Suprapubic skin (tissue), 4 donors: ENCODE measurements at regions not wholly inside any gene's neighbourhood (a gene's known extent, or its start where the extent isn't known, plus 50 kb on each side); places are given as distances from the start of the nearest gene placed in this dataset.

Experiments used
- DNase-seq, 2 donors: peaks; one replicate each; pipeline ENCODE4 v3.0.0-alpha.2; 2019; ENCODE audit warnings: low spot score in 2 of 2
- H3K27ac ChIP-seq: fragments of 200-600 bp; sonication (generic); one replicate; pipeline ENCODE4 v1.5.1; 2019
- H3K27me3 ChIP-seq: fragments of 200-600 bp; sonication (generic); one replicate; pipeline ENCODE4 v1.5.1; 2019
- H3K36me3 ChIP-seq: fragments of 200-600 bp; sonication (generic); one replicate; pipeline ENCODE4 v1.5.1; 2019
- H3K4me1 ChIP-seq: fragments of 200-600 bp; sonication (generic); one replicate; pipeline ENCODE4 v1.5.1; 2019
- H3K4me3 ChIP-seq: fragments of 200-600 bp; sonication (generic); one replicate; pipeline ENCODE4 v1.5.1; 2019; ENCODE audit warnings: mild to moderate bottlenecking
- H3K9me3 ChIP-seq: fragments of 200-600 bp; sonication (generic); one replicate; pipeline ENCODE4 v1.5.1; 2019
- EP300 ChIP-seq: sonication (generic); formaldehyde crosslinking; IDR thresholded peaks from one replicate; pipeline ENCODE4 v1.6.1; 2017; ENCODE audit warnings: antibody characterized with exemption
- POLR2A ChIP-seq, 2 donors: fragments of 450-650 bp; IDR thresholded peaks; one replicate each; pipeline ENCODE4 v1.6.1; 2017; ENCODE audit warnings: antibody characterized with exemption in 2 of 2, mild to moderate bottlenecking in 2 of 2, moderate library complexity in 2 of 2
- POLR2AphosphoS5 ChIP-seq, 3 donors: sonication (generic); formaldehyde crosslinking; IDR thresholded peaks; one replicate each; pipeline ENCODE4 v1.6.1; 2017; ENCODE audit warnings: antibody characterized with exemption in 3 of 3
- WGBS: methylation state at CpG from one replicate; pipeline ENCODE4 v1.1.5; 2018; 5-methylcytosine and 5-hydroxymethylcytosine counted together
- TF ChIP-seq, protein P1 (sequence below), 2 donors: fragments of 200-600 bp in 1 of 2; fragments of 450-650 bp in 1 of 2; sonication (generic) in 1 of 2; IDR thresholded peaks; one replicate each; pipeline ENCODE4 v1.5.1; 2016 to 2019; ENCODE audit warnings: antibody characterized with exemption in 2 of 2, mild to moderate bottlenecking in 1 of 2, moderate library complexity in 1 of 2

DNA sequence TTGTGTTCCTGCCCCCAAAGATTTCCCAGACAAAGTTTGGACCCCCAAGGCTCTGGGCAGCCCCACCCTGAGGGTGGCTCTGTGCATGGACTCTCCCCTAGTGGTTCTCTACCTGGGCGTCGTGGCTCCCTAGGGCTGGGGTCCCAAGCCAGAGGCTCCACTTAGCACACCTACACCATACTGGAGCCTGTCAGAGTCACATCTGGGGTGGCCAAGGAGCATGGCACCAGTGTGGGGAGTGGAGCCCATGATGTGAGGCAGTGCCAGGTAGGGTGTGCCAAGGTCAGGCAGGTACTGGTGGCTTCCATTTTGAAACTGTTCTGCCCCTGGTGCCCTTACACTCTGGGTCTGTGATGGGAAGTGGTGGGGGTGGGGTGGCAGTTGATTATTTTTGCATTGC lies 109.9 kb upstream of the GNAO1 start:
- 100% methylated on average over 2 of the region's 2 CpGs for WGBS
- Histone ChIP-seq H3K9me3 (no peaks in the 10 kb centered on the region), H3K27me3 (no peaks in the 10 kb centered on the region), H3K27ac (no peak overlapping the region), H3K4me1 (no peaks in the 10 kb centered on the region), H3K4me3 (no peak overlapping the region), H3K36me3 (no peaks in the 10 kb centered on the region)
- DNase-seq, result no peak
- TF ChIP-seq, protein P1, sequence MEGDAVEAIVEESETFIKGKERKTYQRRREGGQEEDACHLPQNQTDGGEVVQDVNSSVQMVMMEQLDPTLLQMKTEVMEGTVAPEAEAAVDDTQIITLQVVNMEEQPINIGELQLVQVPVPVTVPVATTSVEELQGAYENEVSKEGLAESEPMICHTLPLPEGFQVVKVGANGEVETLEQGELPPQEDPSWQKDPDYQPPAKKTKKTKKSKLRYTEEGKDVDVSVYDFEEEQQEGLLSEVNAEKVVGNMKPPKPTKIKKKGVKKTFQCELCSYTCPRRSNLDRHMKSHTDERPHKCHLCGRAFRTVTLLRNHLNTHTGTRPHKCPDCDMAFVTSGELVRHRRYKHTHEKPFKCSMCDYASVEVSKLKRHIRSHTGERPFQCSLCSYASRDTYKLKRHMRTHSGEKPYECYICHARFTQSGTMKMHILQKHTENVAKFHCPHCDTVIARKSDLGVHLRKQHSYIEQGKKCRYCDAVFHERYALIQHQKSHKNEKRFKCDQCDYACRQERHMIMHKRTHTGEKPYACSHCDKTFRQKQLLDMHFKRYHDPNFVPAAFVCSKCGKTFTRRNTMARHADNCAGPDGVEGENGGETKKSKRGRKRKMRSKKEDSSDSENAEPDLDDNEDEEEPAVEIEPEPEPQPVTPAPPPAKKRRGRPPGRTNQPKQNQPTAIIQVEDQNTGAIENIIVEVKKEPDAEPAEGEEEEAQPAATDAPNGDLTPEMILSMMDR (IDR thresholded peaks at IDR 0.05), result no peak
- no peak for TF ChIP-seq EP300
- TF ChIP-seq POLR2AphosphoS5 (IDR thresholded peaks at IDR 0.05), result no peak
- TF ChIP-seq POLR2A (IDR thresholded peaks at IDR 0.05), result no peak

DNA sequence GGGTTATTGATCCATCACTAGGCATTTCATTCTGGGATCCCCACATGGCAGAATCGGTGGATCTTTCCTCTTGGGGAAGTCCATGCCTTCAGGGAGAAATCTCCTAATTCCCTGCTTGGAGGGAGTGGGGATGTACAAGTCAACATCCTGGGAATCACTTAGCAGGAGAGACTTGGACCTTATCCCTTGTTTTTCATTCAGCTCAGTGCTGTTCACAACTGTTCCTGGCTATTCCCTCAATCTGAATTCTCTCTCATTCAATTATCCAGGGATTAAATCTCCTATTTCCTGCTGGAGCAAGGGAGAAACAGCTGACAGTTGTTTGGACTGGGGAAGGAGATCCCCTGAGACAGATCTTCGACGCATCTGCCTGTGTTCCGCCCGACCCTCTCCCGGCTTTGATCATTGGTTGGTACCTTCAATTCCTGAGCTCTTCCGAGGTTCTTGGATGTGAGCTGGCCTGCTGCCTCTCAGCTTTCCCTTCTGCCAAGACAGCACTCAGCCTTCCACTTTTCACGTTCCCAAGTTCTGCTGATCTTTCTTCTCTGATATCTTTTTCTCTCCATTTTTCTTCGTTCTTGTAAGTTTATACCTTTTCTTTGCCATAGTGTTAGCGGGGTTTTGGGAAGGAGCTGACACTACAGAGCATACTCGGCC lies 115.4 kb upstream of the GNAO1 start:
- no peak overlapping the region for H3K4me3 ChIP-seq
- H3K27ac ChIP-seq, result no peak overlapping the region
- no peaks in the 10 kb centered on the region for H3K9me3 ChIP-seq
- no peaks in the 10 kb centered on the region for H3K36me3 ChIP-seq
- H3K27me3 ChIP-seq, result peaks cover 8% of the 10 kb centered on the region
- WGBS, result 54% methylated on average over 11 of the region's 11 CpGs
- TF ChIP-seq EP300 (no peak), POLR2A (IDR thresholded peaks at IDR 0.05) (no peak), POLR2AphosphoS5 (IDR thresholded peaks at IDR 0.05) (no peak)
- TF ChIP-seq, protein P1 (IDR thresholded peaks at IDR 0.05), result no peak
- H3K4me1 ChIP-seq, result no peaks in the 10 kb centered on the region
- no peak for DNase-seq

DNA sequence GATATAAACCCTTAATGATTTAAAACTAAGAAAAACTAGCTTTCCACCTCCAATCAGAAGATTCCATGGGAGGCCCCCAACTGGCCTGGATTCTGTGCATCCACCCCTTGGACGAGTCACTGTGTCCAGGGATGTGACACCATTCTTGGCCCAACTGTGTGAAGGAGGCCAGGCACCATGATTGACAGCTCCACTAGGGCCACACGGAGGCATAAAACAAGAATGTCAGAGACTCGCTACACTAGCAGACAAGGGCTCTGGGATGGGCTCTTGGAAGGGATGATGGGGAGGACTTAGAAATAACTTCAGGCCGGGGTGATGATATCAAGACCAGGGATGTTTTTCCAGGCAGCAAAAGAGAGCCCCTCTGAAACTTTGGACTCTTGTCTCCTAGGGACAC lies 117.8 kb upstream of the GNAO1 start:
- DNase-seq, result no peak
- Histone ChIP-seq H3K4me3 (no peak overlapping the region), H3K27ac (no peak overlapping the region), H3K9me3 (no peaks in the 10 kb centered on the region), H3K27me3 (peaks cover 8% of the 10 kb centered on the region), H3K4me1 (no peaks in the 10 kb centered on the region), H3K36me3 (no peaks in the 10 kb centered on the region)
- TF ChIP-seq, protein P1 (IDR thresholded peaks at IDR 0.05), result no peak
- TF ChIP-seq POLR2AphosphoS5 (IDR thresholded peaks at IDR 0.05), result no peak
- TF ChIP-seq EP300, result no peak
- WGBS, result 64% methylated on average over 4 of the region's 4 CpGs

DNA sequence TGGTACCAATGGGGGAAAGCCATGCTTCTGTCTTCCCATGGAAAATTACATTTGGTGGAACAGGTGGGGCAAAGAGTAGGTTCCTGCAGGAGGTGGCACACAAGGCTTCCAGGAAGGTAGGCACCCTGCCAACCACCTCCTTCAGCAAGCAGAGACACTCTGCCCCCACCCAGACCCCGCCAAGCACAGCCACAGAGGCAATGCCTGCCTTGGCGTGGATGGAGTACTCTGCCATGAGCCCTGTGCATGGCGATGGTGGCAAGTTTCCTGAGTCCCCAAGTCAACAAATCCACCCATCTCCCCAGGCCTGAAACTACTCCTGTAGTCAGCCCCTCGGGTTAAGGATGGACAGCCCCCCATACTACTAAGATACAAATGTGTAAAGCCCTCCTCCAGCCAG lies 119.2 kb upstream of the GNAO1 start:
- Histone ChIP-seq H3K27ac (no peak overlapping the region), H3K27me3 (peaks cover 8% of the 10 kb centered on the region), H3K9me3 (no peaks in the 10 kb centered on the region), H3K36me3 (no peaks in the 10 kb centered on the region), H3K4me1 (no peaks in the 10 kb centered on the region), H3K4me3 (no peak overlapping the region)
- WGBS, result 84% methylated on average over 4 of the region's 4 CpGs
- DNase-seq, result no peak
- TF ChIP-seq EP300 (no peak), POLR2A (IDR thresholded peaks at IDR 0.05) (no peak)
- TF ChIP-seq, protein P1 (IDR thresholded peaks at IDR 0.05), result no peak

DNA sequence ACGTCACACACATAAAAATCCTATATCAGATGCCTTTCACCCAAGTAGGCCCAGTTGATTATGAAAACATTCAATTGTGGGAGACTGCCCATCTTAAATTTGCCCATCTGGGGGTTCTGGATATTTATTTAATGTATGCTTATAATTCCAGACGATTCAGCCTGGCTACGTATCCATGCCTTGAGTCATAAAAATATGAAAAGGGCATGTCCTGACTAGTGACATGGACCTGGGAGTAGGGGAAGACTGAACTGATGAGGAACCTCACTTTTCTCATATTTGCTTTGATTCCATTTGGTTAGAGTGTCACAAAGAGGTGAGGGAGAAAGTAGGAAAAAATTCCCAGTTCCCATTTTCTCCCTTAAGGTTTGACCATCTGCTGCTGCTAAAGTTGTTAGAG lies 122.5 kb upstream of the GNAO1 start:
- no peaks in the 10 kb centered on the region for H3K4me1 ChIP-seq
- TF ChIP-seq EP300 (no peak), POLR2A (IDR thresholded peaks at IDR 0.05) (no peak), POLR2AphosphoS5 (IDR thresholded peaks at IDR 0.05) (no peak)
- TF ChIP-seq, protein P1 (IDR thresholded peaks at IDR 0.05), result no peak
- no peaks in the 10 kb centered on the region for H3K9me3 ChIP-seq
- peaks cover 8% of the 10 kb centered on the region for H3K27me3 ChIP-seq
- no peak overlapping the region for H3K4me3 ChIP-seq
- H3K27ac ChIP-seq, result no peak overlapping the region
- DNase-seq, result no peak
- WGBS, result 52% methylated on average over 3 of the region's 3 CpGs
- no peaks in the 10 kb centered on the region for H3K36me3 ChIP-seq
